Limb (tissue), 2 donors: ENCODE measurements at regions not wholly inside any gene's neighbourhood (a gene's known extent, or its start where the extent isn't known, plus 50 kb on each side); places are given as distances from the start of the nearest gene placed in this dataset.

Source experiments
- DNase-seq, 2 donors: peaks; one replicate each; pipeline ENCODE4 v3.0.0-alpha.2; 2016; ENCODE audit errors: extremely low spot score in 2 of 2

DNA sequence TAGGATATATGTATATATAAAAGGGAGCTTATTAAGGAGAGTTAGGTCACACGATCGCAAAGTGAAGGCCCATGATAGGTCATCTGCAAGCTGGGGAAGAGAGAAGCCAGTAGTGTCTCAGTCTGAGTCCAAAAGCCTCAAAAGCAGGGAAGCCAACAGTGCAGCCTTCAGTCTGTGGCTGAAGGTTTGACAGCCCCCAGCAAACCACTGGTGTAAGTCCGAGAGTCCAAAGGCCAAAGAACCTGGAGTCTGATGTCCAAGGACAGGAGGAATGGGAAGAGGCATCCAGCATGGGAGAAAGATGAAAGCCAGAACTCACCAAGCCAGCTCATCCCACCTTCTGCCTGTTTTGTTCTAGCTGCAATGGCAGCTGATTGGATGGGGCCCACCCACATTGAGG lies 88.9 kb upstream of the TBX20 start:
- no peak for DNase-seq

DNA sequence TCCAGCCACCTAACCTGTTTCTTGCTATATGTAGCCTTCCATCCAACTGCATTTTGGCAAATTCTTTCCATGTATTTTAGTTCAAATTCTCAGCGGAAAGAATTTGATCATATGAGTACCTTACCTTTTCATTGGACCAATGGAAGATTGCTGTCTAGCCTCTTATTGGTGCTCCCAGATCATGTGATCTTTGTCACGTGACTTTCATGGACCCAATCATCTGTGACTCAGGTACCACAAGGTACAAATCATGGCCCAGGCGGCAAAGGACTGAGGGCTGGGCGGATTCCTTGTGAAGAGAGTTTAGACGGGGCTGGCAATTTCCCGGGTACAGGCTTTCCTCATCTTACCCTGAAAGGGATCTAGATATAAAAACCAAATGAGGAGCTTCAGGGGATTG lies 85.9 kb upstream of the TBX20 start:
- no peak for DNase-seq

DNA sequence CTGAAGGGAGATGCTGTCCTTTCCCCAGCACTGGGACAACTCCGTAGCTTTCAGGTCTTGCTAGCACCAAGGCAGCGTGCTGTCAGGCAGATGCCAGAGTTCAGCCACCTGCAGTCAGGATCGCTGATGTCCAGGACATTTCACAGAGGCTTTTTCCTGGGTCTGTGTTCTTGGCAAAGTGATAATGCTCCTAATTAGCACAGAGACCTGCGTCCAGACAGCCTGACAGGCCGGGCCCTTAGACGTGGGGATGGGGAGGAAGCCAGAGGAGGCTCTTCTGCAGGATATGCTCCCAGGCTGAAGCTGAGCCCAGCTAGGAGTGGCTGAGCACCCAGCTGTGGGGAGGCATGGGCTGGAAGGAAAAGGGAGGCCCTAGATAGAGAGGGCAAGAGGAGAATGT lies 82.5 kb upstream of the TBX20 start:
- DNase-seq: no peak

DNA sequence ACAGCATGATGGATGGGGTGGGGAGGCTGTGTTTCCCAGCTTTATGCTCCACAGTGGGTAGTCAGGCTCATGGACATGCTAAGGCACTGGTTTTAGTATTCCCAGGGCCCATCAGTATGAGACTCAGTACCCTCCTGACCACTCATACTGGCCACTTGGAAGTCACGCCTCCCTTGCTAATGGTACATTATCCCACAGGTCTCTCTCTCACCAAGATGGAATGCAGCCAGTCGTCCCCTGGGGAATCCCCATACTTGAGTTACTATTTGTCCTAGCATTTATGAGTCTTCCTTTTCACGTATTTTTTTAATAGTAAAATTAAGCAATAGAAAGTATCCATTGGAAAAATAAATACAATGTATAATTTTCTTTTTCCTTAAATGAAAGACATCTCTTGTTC lies 80.6 kb upstream of the TBX20 start:
- no peak for DNase-seq

DNA sequence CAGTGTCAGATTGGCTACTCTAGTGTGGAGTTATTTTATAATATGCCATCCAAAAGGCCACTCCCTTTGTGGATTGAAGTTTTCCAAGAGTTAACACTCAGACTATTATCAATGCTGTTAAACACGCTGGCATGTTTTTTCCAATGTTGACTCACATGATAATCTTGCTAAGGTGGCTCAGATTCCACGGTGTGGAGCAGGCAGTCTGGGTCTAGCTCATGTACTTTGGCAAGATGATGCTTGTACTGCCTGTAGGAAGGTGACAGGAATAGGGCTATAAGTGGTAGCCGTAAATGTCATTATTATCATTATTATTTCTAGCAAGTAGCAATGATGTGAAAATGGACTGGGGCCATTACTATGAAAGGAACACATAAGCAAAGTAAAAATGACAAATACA lies 79.4 kb upstream of the TBX20 start:
- DNase-seq: no peak

DNA sequence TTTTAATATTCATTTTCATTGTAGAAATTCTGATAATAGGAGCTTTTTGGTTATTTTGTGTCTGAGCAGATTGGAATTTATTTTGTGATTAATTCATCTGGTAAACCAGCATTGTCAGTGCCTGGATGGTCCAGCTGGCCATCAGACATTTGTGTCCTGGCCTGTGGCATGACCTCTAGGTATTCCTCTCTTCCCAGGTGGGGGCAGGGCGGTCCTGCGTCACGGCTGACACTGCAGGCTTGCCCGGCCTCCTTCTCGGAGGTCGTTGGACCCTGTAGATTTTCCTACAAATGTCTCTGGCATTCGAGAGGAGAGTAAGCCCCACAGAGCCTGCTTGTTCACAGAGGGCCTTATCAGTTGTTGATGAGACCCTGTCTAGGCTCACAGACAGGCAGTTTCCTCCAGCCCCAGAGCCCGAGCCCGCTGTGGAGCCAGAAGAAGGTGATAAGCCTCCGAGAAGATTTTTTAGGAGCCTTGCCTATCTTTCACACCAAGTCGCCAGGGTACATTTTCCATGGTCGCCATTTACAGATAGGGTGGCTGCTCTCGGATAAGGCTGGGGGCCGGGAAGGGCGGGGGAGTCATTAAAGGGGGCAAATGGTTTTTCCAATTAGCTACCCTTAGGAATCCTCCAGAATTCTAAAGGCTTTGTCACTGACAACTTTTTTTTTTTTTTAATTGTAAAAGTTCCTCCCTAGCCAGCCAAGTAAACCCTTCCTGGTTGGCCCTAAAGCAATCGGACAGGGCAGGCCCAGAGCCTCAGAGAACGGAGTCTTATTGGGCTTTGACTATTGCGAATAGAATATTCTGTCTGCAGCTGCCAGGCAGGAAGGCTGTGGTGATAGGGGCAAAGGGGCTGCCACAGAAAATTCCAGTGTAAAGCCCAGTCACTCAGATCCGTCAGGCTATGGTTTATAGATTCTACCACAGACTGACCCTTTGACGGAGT lies 78.1 kb upstream of the TBX20 start:
- no peak for DNase-seq

DNA sequence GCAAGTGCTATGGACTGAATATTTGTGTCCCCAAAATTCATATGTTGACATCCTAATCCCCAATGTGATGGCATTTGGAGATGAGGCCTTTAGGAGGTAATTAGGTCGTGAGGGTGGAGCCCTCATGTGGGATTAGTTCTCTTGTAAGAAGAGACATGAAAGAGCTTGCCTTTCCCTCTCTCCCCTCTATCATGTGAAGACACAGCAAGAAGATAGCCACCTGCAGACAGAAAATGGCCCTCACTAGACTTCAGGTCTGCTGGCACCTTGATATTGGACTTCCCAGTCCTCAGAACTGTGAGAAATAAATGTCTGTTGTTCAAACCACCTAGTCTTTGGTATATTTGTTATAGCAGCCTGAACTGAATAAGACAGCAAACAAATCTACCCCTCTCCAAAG lies 75.1 kb upstream of the TBX20 start:
- DNase-seq: no peak

DNA sequence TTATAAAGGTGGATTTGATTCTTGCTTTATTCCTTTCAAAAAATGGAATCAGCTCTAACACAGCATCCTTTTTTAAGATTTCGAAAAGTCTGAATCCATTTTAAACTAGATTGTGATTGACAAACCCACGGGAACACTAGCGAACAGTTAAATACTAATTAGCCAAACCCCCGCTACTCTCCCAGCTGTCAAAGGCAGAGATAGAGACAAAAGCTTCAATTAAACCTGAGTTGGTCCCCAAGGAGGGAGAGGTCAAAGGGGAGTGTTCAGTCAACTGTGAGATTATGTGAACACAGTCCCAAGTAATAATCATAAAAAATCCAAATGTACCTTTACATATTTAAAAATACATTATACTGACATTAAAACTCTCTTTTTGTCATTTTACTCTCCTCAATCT lies 65.7 kb upstream of the TBX20 start:
- no peak for DNase-seq

DNA sequence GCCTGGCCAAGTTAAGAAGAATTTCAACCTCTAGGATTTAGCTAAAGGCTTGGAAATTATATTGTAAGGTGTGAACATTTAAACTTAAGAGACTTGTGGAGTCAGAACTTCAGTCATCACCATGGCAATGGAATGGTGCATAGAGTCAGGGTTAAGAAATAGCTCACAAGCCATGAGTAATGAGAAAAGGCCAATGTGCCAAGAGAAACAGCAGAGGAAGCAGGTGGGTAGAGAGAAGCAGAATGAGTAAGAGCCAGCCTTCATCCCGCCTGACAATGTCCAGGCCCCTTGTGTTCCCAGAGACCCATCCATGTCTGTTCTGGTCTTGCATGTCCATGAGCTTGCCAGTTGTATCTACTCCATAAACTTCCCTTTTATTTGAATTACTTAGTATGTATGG lies 62.6 kb upstream of the TBX20 start:
- DNase-seq: no peak

DNA sequence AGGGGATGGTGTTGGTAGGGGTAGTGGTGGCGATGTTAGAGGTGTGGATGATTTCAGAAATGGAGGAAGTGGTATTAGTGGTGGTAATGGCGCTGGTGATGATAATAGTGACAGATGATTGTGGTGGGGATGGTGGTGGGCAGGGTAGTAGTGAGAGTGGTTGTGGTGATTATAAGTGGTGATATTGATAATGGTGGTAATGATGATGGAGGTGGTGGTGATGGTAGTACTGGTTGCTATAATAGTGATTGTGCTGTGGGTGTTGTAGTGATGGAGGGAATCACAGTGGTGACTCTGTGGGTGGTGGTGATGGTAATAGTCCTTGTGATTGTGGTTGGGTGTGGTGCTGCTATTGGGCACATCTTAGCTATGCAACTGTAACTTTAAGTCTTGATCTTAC lies 61.6 kb upstream of the TBX20 start:
- DNase-seq: no peak

DNA sequence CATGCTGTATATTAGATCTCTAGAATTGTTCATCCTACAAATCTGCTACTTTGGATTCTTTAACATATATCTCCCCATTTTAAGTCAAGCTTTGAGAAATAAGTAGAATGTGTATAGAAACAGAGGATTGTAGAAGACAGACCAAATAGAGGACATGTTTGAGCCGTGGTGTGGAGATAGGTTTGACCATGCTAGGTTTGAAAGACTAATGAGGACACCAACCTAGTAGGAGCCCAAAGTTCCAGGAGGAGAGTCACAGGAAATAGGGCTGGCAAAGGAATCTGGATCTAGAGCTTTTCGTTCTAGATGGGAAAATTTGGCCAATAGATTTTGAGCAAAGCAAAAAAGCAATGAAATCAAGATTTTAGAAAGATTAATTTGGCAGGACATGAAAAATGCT lies 60.5 kb upstream of the TBX20 start:
- no peak for DNase-seq

DNA sequence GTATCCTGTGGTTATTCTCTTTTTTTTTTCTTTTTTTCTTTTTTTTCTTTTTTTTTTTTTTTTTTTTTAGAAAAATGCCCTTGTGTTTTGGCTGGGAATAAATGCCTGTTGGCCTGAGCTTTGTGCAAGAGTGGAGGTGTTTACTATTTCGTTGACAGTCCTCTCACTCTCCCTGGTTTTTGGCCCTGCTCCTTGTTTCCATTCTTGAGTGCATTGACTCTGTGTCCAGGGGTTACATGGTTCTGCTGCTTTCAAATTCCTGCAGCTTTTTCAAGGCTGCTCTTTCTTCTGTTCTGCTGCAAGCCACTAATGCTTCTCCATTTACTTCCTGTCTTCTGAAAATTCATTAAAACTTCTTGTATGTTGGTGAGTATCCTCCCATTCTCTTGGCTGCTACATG lies 59.7 kb upstream of the TBX20 start:
- DNase-seq: no peak
